Muscle layer of duodenum (tissue), 2 donors: ENCODE measurements at regions not wholly inside any gene's neighbourhood (a gene's known extent, or its start where the extent isn't known, plus 50 kb on each side); places are given as distances from the start of the nearest gene placed in this dataset.
A peak's percentile ranks its signal among the peaks of the same experiment; 100 is the strongest.

Source experiments
- H3K27ac ChIP-seq: one replicate; pipeline ENCODE4 v1.7.0; 2013; ENCODE audit warnings: mild to moderate bottlenecking, low read length
- H3K27me3 ChIP-seq: one replicate; pipeline ENCODE4 v1.7.0; 2013; ENCODE audit warnings: low read depth, mild to moderate bottlenecking, control low read depth, low read length
- H3K36me3 ChIP-seq, 2 donors: one replicate each; pipeline ENCODE4 v1.7.0; 2013; ENCODE audit warnings: low read length in 2 of 2, control low read depth in 1 of 2, mild to moderate bottlenecking in 1 of 2; ENCODE audit not compliant: insufficient read depth in 2 of 2, control insufficient read depth in 1 of 2
- H3K4me1 ChIP-seq, 2 donors: one replicate each; pipeline ENCODE4 v1.7.0; 2013; ENCODE audit warnings: low read length in 2 of 2, mild to moderate bottlenecking in 2 of 2, control low read depth in 1 of 2, moderate library complexity in 1 of 2; ENCODE audit not compliant: insufficient read depth in 2 of 2, control insufficient read depth in 1 of 2
- H3K4me3 ChIP-seq, 2 donors: one replicate each; pipeline ENCODE4 v1.7.0; 2013; ENCODE audit warnings: low read length in 2 of 2, low read depth in 1 of 2, mild to moderate bottlenecking in 1 of 2
- H3K9me3 ChIP-seq, 2 donors: one replicate each; pipeline ENCODE4 v1.7.0; 2013; ENCODE audit warnings: low read length in 2 of 2, control low read depth in 1 of 2, mild to moderate bottlenecking in 1 of 2; ENCODE audit not compliant: control insufficient read depth in 1 of 2
- donor health status: healthy.

DNA sequence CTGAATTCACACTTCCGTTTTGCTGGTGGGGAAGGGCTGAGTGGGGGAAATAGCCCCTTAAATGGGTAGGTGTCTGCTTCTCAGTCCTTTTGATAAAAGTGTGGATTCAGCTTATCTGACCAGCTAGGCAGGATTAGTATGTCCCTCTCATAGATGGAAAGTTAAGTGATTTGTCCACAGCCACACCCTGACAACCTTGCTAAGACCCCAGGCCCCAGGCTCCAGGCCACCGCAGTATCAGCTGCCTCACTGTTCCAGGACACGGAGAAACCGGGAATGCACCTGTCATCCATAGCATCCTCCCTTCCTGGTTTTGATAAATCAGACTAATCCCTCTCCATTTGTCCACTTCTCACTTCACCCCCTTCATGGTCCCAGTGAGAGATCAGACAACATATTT lies 197.7 kb downstream of the USP12 start:
- Histone ChIP-seq H3K36me3 (no peaks in the 10 kb centered on the region), H3K9me3 (no peaks in the 10 kb centered on the region), H3K4me1 (no peaks in the 10 kb centered on the region), H3K27me3 (no peaks in the 10 kb centered on the region), H3K27ac (no peak overlapping the region), H3K4me3 (no peak overlapping the region)

- Histone ChIP-seq H3K36me3 (no peaks in the 10 kb centered on the region), H3K4me3 (no peak overlapping the region), H3K4me1 (no peaks in the 10 kb centered on the region), H3K27ac (no peak overlapping the region), H3K9me3 (no peaks in the 10 kb centered on the region), H3K27me3 (no peaks in the 10 kb centered on the region)
Measured at GRCh38 chr13:26973295-26973694, 198.3 kb downstream of the USP12 start.

DNA sequence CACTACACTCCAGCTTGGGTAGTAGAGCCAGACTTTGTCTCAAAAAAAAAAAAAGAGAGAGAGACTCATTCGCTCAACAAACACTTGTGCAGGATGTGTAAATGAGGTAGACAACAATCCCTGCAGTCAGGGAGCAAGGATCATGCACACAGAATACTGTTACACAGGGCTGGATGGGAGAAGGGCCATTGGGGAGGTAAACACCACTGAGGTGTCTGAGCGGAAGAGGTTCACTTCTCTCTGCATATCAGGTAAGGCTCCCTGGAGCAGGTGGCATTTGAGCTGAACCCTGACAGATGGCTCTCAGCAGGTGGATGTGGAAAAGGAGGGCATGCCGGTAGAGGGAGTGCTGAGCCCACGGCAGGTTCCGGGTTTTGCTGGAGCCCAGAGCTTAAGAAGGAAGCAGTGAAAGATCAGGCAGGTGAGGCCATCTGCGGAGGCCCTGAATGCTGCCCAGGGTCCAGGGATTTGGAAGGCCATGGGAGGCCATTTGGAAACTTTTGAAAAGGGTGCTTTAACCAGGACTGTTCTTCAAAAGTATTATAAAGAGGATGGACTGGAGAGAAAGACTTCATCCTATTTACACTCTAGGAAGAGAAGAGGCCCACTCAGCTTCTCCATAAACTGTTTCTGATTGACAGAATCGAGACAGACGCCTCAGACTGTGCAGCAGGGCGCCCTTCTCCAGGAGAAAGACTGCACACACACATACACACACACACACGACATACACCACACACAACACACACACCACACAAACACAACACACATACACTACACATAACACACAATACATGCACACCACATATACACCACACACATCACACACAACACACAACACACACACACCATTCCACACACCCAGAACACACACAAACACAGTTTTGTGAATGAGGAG lies 199.4 kb downstream of the USP12 start:
- H3K4me3 ChIP-seq, result no peak overlapping the region
- H3K4me1 ChIP-seq, result no peaks in the 10 kb centered on the region
- no peaks in the 10 kb centered on the region for H3K27me3 ChIP-seq
- no peak overlapping the region for H3K27ac ChIP-seq
- H3K9me3 ChIP-seq, result no peaks in the 10 kb centered on the region
- no peaks in the 10 kb centered on the region for H3K36me3 ChIP-seq

DNA sequence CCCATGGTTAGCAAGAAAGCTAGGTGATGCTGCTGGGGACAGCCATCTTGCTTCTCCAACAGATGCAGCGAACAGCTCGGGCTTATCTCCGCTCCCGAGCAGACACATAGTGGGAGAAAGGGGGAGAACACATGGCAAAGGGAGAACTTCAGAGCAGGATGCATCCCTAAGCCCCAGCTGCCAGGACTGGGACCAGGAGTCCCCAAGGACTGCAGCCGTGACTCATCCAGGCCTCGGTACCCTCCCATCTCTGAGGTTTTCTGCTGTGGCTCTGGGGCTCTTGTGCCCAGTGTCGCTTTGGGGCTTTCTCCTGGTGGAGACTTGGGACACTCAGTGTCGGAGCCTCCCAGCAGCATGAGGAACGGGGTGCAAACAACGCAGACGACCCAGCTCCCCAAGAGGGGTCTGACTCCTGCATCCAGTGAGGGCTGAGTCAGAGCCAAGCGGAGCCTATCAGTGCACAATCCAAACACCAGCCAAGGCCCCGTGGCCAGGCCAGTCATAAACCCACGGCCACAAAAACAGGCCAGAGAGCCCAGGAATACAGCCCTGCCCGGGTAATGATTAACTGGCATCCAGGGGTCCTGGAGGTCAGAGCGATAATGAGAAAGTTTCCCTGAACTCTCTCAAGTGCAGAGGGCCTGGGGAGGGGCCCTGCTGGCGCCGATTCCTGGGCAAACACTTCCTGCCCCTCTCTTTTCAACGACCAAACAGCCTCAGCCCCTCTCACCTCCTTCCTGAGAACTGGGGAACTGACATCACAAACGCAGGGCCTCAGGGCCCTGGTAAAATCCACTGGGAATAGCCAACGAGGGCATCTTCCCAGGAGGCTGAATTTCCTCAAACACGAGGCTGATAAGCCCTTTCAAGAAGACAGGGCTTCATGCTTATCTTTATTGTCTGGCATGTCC lies 202.9 kb downstream of the USP12 start:
- Histone ChIP-seq H3K9me3 (no peaks in the 10 kb centered on the region), H3K36me3 (no peaks in the 10 kb centered on the region), H3K4me3 (no peak overlapping the region), H3K27me3 (no peaks in the 10 kb centered on the region), H3K27ac (peak overlapping the region; percentile 34), H3K4me1 (peaks cover 0 to 14% of the 10 kb centered on the region in 2 donors)

DNA sequence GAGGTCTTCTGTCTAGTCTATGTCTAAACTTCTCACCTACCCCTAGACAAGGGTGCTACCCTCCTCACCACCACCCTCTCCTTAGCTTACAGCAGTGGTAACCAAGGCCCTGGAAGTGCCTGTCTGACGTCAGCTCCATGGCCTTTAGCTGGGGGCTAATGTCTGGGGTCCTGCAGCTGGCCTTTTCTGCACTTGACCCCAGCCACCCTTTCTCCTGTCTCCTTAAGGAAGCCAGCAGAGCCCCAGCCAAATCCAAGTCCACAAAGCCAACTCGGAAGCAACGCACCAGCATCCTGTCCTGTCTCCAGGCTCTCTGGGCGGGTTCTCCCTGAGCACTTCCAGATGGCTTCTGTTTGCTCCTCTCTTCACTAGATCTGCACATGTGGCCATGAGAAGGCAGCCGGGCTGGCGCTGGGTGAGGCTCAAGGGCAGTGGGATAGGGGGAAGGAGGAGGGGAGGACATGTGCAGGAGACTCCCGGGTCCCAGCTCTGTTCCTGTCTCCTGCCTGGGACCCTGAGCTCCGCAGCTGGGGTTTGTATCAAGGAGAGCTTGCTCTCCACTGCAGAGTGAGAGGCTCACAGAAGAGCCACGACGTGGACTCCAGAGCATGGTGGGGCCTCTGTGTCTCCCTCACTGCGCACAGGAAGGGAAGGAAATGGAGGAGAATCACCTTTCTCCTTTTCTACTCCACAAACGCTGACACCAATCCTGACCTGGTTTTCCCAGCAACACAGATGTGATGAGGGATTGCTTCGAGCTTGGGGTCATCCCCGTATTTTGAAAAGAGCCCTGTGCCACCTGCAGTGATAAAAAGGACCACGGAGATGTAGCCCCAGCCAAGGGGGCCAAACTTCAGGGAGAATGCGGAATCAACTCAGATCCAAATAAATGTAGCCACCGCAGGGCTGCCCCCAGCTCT lies 204.2 kb downstream of the USP12 start:
- Histone ChIP-seq H3K4me1 (peaks cover 0 to 14% of the 10 kb centered on the region in 2 donors), H3K27me3 (no peaks in the 10 kb centered on the region), H3K27ac (no peak overlapping the region), H3K36me3 (no peaks in the 10 kb centered on the region), H3K4me3 (no peak overlapping the region), H3K9me3 (no peaks in the 10 kb centered on the region)

DNA sequence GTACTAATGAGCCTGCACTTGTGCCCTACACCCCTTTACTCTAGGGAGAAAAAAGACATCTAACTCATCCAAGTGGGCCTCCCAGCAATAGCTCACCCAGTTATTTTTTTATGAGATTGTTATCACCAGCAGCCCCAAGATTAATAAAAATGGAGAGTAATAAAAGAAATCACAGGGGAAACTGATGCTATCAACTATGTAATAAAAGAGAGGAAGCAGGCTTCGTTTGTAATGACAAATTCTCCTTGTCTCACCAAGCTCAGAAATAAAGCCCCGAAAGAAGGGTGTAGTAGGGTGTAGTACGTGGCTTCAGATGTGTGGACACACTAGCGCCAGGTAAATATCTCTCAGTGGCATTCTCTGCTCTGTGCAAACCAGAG lies 204.9 kb downstream of the USP12 start:
- Histone ChIP-seq H3K27me3 (no peaks in the 10 kb centered on the region), H3K4me3 (no peak overlapping the region), H3K36me3 (no peaks in the 10 kb centered on the region), H3K27ac (no peak overlapping the region), H3K4me1 (peaks cover 0 to 14% of the 10 kb centered on the region in 2 donors), H3K9me3 (no peaks in the 10 kb centered on the region)

- Histone ChIP-seq H3K9me3 (no peaks in the 10 kb centered on the region), H3K36me3 (no peaks in the 10 kb centered on the region), H3K27ac (no peak overlapping the region), H3K4me1 (peaks cover 0 to 14% of the 10 kb centered on the region in 2 donors), H3K27me3 (no peaks in the 10 kb centered on the region), H3K4me3 (no peak overlapping the region)
Measured at GRCh38 chr13:26965952-26966700, 205.5 kb downstream of the USP12 start.

DNA sequence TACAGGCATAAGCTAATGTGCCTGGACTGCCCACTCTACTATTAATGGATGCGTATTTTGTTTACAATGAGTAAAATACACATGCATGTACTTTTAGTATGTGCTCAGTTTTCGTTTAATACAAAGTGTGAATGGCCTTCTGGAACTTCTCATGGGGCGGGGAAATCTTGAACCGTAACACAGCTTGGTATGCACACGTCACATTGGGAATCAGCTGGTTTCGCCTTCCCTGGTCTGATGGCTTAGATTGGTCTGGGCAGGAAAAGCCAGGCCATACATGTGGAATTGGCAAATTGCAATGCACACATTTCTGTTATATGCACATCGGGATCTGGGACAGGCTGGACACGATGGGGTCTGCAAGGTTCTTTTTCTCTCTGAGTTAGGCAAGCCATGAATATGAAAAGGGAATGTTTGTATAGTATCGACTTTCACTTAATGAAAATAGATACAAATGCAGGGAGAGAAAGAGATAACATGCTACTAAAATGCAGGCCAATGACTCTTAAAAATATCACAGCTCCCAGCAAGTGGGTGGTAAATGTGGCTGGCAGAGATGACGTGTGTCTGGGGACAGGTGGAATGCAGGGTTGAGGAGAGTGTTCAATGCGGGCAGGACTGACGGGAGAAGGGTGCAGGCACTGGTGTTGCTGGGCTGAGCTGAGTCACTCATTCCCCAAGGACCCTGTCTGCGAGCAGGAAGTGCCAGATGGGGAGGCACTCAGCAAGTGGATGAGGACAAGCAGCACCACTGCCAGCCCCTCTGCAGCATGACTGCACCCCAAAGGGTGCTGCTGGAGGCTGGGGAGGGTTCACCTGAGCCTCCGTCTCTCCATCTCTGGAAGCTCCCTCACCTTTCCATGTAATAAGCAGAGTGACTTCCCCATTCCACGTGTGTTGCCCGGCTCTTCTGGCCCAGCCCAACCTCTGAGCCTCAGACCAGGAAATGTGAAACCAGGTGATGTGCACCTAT lies 204.0 kb upstream of the GPR12 start:
- peaks cover 0 to 14% of the 10 kb centered on the region in 2 donors for H3K4me1 ChIP-seq
- no peaks in the 10 kb centered on the region for H3K27me3 ChIP-seq
- no peaks in the 10 kb centered on the region for H3K36me3 ChIP-seq
- H3K9me3 ChIP-seq, result no peaks in the 10 kb centered on the region
- H3K4me3 ChIP-seq, result no peak overlapping the region
- H3K27ac ChIP-seq, result no peak overlapping the region

- H3K27ac ChIP-seq, result no peak overlapping the region
- H3K36me3 ChIP-seq, result no peaks in the 10 kb centered on the region
- H3K4me1 ChIP-seq, result peaks cover 0 to 14% of the 10 kb centered on the region in 2 donors
- no peak overlapping the region for H3K4me3 ChIP-seq
- no peaks in the 10 kb centered on the region for H3K9me3 ChIP-seq
- no peaks in the 10 kb centered on the region for H3K27me3 ChIP-seq
Measured at GRCh38 chr13:26962671-26963070, 202.1 kb upstream of the GPR12 start.
